ENCODE measurements at regions not wholly inside any gene's neighbourhood (a gene's known extent, or its start where the extent isn't known, plus 50 kb on each side); places are given as distances from the start of the nearest gene placed in this dataset.

DNA sequence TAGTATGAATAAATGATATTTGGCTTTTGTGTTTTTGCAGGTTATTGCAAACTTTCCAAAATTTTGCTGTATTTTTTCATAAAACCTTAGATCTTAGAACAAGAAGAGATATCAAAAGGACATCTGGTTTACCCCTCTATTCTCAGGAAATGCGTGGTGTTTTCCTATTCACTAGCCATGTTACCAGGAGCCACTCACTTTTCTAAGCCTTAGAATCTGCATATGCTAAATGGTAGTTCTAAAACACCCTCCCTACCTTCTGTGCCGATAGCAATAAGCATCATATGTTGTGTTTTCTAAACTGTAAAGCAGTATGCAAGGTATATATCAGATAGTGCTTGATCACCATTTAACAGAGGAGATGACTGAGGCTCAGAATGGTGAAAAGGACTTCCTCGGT lies 715.0 kb upstream of the CELF2 start:
- no peak for TF ChIP-seq EZH2 (IDR thresholded peaks at IDR 0.05; ENCODE audit: borderline replicate concordance, low read length)
- TF ChIP-seq, protein P1, sequence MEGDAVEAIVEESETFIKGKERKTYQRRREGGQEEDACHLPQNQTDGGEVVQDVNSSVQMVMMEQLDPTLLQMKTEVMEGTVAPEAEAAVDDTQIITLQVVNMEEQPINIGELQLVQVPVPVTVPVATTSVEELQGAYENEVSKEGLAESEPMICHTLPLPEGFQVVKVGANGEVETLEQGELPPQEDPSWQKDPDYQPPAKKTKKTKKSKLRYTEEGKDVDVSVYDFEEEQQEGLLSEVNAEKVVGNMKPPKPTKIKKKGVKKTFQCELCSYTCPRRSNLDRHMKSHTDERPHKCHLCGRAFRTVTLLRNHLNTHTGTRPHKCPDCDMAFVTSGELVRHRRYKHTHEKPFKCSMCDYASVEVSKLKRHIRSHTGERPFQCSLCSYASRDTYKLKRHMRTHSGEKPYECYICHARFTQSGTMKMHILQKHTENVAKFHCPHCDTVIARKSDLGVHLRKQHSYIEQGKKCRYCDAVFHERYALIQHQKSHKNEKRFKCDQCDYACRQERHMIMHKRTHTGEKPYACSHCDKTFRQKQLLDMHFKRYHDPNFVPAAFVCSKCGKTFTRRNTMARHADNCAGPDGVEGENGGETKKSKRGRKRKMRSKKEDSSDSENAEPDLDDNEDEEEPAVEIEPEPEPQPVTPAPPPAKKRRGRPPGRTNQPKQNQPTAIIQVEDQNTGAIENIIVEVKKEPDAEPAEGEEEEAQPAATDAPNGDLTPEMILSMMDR (IDR thresholded peaks at IDR 0.05; ENCODE audit: low read length) = no peak
